NCI-H748 (cell line): ENCODE measurements at regions not wholly inside any gene's neighbourhood (a gene's known extent, or its start where the extent isn't known, plus 50 kb on each side); places are given as distances from the start of the nearest gene placed in this dataset.

ENCODE experiments used
- DNase-seq: peaks from one replicate; lab custom pipeline; 2025; ENCODE audit not compliant: unreplicated experiment; lab: John Stamatoyannopoulos, UW

DNA sequence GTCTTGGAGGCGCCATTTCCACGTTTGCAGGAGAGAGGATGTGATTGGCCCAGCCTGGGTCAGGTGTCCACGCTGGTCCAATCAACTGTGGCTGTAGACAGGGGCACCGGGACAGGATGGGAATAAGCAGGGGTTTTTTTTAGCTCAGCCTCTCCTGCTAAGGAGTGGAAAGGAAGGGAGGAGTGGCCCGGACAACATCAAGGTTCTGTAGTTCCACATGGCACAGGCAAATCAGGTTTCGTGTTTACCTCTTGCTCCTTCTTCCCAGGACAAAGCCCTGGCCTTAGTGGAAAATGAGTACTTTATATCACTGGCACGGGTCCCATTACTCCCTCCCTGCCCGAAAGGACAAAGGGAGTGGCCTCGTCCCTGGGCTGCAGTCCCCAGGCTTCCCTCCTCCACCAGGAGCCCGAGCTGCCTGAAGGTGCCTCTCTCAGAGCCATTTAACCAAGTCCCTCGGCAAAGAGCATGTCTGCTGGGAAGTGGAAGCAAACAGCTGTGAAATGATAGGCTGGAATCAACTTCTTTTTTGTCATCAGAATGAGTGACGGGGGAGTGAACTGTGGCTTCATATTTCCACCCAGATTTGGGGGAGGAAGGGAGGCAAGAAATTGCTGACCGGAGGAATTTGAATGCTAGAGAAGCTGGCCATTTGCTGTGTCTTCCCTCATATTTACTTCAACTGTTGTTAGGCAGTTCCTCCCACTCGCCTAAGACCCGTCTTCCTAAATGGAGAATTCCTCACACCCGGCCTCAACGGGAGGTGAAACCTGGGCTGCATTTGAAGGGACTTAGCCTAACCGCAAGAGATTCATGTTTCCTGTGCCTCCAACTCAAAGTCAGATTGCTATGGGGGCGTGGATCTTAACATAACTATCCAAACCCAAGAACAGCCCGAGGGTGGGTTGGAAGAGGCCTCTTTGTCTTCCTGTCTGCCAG is 84.9 kb upstream of the SLC44A3 start:
- no peak for DNase-seq

DNA sequence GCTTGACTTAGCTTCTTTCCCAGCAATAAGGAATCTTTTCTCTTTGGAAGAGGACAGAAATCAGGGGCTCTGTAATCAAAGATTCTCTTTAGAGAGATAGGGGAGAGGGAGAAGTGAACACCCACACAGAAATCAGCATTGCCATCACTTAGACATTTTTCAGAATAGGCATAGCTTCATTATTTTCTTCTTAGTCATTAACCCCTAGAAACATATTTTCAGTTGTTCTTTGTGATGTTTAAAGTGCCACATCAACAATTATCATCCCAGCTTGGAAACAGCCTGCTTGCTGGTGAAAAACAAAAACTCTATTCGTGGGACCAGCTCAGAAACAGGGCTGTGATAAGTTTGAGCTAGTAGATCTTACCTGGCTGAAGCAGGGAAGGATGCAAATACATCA is 88.3 kb upstream of the SLC44A3 start:
- no peak for DNase-seq

DNA sequence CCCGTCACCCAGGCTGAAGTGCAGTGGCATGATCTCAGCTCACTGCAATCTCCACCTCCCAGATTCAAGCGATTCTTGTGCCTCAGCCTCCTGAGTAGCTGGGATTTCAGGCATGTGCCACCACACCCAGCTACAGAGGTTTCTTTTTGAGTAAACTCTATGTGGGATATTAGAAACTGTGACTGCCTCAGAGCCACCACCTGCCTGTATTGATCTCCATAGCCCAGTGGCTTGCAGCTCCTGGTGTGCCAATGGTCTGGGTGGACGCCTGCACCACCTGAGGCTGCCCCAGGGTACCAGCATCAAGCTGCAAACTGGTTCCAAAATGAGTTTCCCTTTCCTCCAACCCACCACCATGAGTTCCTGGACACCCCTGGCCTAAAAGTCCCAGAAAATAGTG is 89.7 kb upstream of the SLC44A3 start:
- DNase-seq, result no peak

DNA sequence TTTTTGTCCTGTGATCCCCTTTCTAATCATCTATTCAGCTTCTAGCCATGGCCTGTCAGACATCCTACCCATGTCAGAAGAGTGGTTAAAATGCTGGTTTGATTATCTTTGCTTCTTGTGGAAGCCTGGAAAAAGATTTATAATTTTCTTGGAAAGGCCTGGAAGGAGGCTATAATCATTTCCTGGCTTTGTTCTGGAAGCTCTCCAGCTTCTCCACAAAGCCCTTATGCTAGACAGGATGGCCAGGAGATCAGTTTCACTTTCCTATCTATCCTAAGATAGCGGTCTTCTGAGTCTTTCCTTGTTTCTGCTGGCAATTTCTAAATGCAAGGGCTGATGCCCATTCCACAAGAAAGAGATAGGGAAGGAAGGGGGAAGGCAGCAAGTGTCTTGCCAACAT is 90.9 kb upstream of the SLC44A3 start:
- no peak for DNase-seq

DNA sequence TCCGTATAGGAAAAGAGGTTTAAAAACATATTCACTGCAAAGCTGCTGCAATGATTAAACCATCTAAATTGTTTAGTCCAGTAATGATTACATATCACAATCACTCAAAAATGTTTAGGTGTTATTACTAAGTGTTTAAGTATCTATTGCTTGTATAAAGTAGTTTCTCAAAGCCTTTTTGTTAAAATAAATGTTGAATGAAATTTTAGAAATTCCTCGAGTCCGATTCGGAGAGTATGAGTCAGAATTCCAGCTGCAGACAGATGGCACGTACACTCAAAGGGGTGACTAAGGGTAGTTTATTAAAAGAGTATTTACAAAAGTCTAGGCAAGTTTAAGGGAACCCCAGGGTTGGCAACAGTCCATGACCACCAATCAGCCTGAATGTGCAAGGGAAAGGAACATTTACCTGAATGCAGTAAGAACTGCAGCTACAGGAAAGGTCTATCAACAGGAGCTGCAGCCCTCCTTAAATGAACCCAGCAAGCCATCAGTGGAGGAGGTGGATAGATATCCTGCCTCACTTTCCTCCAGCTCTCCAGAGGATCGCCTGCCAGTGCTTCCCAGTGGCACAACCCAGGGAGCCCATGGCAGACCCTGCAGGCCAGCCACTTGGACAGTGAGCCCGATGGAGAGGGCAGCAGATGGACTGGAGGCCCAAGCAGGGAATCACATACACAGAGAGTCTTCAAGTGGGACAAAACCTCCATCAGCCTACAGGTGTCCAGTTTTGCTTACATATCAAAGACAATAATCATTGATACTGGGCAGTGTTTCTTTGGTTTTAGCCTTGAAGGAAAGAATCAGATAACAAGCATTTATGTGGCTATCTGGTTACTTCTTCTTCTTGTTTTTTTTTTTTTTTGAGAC is 92.1 kb upstream of the SLC44A3 start:
- DNase-seq, result no peak

DNA sequence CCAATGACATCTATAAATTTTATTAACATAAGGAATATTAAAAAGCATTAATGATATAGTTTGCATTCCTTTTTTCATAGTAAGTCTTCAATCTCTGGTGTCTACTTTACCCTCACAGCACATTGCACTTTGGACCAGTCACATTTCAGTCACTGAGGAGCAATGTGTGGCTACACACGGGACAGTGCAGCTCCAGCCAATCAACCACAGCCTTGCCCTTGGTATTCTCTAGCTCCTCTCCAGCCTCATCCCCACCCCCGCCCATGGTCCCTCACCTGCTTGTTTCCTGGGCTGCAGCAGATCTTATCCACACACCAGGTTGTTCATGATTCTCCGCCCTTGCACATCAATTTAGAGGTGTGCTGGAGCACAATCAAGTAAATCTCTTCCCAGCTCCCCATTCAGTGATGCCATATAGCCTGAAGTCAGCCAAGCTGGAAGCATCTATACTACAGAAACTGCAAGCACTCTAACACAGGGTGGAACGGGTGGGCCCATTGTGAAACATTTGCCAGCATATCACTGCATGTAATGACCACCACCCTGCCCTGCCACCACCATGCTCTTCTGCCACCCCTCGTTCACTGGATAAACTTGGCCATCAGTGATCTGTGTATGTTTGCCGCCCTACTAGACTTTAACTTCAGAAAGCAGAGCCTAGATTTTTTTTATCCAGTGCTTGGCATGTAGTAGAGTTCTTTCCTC is 93.0 kb upstream of the SLC44A3 start:
- DNase-seq, result no peak

DNA sequence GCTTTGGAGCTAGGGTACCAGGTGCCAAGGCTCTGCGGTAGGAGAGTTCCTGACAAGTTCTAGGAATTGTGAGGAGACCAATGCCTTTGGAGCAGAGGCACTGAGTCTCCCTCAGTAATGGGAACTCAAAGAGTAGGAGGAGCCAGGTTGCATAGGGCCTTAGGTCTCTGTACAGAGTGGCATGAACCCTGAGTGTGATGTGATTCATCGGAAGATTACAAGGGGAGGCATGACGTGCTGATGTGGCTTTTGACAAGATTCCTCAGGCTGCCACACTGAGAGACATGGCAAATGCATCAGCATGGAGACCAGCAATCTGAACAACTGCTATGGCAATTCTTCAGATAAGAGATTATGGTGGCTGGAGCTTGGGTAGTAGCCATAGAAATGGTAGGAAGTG is 94.6 kb upstream of the SLC44A3 start:
- DNase-seq, result no peak

DNA sequence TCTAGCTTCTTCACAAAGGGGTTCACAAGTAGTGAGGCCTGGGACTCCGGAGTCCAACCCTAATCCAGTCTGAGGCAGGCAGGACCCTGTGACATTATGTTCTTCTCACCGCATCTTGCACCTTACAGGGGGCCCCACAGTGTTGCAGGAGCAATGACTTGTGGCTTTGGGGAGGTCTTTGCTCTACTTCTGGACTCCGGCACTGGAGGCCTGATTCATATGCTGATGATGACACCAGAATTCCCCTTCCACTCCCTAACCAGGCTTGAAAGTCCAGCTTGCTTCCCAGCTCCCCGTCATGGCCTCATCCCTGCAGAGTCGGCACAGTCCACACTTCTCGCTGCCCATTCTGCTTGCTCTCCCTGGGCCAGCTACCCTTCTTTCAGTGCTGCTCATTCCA is 96.3 kb upstream of the SLC44A3 start:
- no peak for DNase-seq

DNA sequence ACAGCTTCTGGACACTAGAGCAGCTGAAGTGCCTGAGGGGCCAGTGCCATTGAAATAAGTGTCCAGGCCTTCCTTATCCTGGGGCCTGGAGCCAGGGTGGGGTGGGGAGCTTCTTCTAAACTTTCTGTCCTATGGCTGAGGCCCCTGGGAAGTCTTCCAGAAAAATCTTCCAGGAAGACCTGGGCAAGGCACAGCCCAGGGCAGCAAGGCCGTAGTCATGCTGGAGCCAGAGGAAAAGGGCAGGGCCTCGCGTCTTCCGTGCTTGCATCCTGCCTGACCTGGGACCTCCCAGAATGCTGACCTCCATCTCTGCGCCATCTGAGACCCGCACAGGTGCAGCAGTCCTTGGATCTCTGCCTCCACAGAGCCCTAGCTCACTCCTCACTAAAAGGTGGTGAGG is 96.7 kb upstream of the SLC44A3 start:
- DNase-seq, result no peak

DNA sequence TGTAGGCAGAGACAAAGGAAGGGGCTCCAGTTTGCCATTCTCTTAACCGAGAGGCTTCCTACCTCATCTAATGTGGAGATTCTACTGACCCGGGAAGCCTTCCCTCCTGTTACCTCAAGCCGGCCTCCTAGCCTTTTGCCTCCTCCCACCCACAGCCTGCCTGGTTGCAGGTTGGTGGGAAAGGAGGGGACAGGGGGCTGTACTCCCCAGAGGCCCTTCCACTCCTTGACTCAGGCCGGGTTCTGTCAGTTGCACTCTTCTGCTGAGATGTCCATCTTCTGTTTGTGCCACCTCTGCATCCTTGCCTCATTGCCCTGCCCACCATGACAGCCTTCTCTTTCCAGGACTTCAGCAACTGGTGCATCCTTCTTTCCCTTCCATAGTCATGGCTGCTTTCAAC is 98.0 kb upstream of the SLC44A3 start:
- DNase-seq, result no peak

DNA sequence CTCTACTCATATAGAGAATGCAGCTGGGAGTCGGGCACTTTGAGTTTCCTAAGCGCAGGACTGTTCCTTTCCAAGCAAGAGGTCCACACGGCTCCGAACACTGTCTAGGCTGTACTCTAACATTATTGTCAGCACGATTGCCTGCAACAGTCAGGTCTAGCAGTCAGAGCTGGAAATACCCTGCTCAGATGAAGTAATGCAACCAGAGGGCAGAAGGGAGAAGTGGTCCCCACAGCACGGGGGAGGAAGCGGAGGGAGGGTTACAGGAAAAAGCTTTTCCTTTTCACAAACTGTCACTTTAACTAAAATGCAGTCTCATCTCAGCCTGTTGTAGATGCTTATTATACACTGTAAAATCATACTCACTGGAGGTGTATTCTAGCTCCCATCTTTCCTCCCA is 98.9 kb upstream of the SLC44A3 start:
- DNase-seq, result no peak

DNA sequence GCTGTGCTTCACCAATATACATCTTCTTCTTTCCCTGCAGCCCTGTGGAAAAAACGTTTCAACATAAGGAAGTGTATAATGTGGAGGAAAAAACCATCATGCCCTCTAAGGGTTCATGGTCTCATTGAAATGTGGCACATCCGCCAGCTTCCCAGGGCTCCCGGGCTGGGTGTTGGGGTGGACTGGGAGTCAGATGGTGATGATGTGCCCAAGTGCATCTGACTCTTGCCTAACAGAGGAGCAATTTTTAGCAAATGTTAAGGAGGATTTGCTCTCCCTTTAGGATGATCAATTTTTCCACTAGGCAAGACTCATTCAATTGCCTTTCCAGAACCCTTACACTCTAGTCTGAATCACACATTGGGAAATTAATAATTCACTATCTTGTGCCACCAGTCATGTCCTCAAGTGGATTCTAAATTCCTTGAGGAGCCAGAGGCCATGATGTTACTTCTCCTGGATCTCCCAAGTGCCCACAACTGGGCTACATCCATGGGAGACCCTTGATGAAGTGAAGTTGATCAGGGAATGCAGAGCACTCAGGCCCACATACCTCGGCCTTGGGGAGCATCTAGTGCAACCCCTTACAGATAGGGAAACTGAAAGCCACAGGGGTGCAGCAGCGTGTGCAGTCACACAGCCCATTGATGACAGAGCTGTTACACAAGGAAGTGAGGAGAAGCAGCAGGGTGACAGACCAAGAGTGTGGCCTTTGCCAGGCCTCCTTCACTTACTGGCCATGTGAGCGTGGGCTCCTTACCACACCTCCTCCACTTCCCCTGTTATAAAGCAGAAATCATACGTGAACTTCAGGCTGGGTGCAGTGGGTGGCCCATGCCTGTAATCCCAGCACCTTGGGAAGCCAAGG is 100.0 kb upstream of the SLC44A3 start:
- no peak for DNase-seq

DNA sequence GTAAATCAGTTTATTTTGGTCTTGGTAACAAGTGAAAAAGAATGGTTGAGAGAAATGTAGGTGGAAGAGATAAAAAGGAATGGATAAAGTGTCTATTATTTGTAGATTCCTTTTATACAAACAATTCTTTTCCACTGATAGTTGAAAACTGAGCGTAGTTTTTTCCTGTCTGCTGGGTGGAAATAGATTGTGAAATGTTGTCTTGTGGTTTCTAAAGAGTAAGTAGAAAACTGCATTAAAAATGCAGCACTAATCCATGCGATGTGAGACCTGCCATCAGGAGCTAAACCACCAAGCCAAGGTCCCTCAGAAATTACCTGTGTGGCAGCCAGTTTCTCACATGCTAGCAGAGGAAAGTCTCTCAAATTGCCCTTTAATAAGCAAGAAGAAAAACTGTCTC is 103.2 kb upstream of the SLC44A3 start:
- DNase-seq, result no peak

DNA sequence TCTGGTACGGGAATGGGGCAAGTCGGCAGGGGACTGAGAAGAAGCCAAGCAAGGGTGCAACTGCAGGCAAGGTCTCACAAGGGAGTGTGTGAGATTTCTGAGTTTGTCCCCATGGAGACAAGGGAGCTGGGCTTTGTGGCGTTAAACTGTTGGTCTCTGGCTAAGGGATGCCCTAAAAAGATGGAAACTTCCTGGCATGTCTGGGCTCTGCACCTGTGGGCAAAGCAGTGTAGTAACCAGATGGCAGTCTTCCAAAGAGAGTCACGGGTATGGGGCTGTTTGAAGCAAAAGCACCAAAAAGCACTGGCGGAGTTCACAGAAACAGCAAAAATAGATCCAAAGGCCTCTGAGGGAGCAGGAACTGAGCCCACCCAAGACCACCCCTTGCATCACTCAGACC is 104.8 kb upstream of the SLC44A3 start:
- DNase-seq, result no peak

DNA sequence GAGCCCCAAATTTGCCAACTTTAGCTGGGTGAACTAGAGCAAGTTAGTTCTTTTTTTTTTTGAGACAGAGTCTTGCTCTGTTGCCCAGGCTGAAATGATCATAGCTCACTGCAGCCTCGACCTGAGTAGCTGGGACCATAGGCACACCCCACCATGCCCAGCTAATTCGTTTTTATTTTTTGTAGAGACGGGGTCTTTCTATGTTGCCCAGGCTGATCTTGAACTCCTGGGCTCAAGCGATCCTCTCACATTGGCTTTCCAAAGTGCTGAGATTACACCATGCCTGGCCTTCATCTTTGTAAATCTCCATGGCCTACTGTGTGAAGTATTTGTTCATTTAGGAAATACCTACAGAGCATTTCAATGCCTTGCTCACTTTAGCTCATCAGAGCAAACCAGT is 105.6 kb upstream of the SLC44A3 start:
- DNase-seq, result no peak

DNA sequence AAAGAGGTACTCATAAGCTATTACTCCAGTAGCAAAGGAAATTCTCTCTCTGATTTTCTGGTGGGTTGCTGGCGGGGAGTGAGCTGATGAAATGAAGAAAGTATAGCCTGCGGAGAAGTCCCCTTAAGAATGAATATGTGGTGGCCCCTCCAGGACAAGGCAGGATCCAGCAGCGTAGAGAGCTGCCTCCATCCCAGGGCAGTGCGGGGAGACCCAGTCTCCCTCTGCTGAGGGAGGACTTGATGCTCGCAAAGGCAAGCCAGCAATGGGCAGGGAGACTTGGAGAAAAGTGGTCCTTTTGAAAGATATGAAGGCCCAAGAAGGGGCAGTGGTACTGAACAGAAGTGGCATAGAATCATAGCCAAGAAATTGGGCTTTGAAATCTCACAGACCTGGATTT is 106.0 kb upstream of the SLC44A3 start:
- no peak for DNase-seq

DNA sequence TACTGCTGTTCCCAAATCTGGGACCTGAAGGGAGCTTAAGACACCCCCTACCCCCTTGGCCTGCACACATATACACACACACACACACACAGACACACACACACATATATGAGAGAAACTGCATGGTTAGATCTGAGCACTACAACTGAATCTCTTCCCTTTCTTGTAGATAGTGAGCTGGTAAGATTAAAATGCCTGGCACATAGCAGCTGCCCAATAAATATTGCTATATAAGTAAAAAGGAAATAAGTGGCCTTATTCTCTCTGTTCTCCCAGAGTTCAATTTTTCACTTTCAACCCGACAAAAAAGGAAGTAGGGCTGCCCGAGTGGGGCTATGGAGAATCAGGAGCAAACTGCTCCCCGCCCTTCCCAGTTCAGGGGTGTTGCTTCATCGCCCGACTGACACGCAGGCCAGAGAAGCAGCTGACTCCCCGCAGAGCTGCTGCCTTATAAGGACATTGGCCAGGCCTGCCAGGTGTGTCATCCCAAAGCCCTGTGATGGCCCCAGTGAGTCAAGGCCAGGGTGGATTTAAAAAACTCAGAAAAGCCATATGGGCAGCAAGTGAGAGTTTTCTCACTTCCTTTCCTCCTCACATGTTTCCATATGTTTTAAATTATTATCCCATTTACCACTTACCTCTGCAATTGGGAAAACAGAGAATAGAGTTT is 106.5 kb upstream of the SLC44A3 start:
- peak; percentile 36 for DNase-seq

DNA sequence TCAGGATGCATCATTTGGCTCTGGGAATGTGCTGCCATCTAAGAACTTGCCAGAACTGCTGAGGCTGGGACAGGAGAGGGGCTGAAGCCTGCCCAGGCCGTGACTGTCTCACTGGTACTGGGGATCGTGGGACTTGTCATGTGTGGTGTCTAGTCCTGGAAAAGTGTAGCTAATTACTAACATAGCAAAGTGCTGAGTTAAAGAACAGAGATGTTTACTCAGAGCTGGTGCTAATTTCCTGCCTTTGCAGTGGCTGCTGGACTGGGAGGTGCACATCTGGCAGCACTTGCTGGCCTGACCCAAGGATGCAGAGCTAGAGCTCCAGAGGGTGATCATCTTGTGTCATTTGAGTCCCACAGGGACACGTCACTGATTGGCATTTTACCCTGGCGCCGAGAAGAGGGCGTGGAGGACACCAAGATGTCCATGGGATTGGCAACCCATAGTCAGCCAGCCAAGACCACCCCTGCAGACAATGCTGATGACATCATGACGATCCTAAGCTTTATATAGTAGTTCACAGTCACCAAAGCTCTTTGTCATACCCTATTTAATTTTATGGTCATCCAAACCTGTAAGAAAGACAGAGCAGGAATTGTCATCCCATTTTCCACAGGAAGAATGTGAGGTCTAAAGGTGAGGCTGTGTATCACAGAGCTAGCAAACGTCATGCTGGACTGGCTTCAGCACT is 110.1 kb upstream of the SLC44A3 start:
- DNase-seq, result peak; percentile 10

DNA sequence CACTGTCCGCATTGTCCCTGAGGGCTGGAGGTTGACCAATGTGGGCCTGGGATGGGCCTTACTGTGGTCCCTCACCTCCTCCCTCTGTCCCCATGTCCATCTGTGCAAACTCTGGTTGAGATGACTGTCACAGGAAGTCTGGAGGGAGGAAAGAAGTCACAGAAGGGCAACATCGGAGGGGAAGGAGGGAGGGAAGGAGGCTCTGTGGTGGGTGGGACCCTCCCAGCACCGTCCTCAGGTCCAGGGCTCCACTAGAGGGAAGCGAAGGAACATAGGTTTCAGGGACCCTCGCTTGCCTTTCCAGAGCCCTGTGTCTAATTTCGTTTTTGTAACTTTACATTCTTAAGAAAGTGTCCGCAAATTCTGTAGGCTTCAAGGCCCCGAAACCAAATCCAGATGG is 111.3 kb upstream of the SLC44A3 start:
- DNase-seq, result no peak
